PC-3 (cell line): ENCODE measurements at regions not wholly inside any gene's neighbourhood (a gene's known extent, or its start where the extent isn't known, plus 50 kb on each side); places are given as distances from the start of the nearest gene placed in this dataset.

Experiments
- EZH2phosphoT487 ChIP-seq: fragments of 300-600 bp; sonication (generic); IDR thresholded peaks from 2 replicates; pipeline ENCODE4 v1.6.1; 2018; ENCODE audit warnings: mild to moderate bottlenecking, antibody characterized with exemption, low read length, borderline replicate concordance
- TF ChIP-seq, protein P1 (sequence below): fragments of 300-600 bp; sonication (generic); conservative IDR thresholded peaks from 2 replicates; pipeline ENCODE4 v1.5.1; 2017; ENCODE audit warnings: antibody characterized with exemption, low read depth, mild to moderate bottlenecking, low read length

DNA sequence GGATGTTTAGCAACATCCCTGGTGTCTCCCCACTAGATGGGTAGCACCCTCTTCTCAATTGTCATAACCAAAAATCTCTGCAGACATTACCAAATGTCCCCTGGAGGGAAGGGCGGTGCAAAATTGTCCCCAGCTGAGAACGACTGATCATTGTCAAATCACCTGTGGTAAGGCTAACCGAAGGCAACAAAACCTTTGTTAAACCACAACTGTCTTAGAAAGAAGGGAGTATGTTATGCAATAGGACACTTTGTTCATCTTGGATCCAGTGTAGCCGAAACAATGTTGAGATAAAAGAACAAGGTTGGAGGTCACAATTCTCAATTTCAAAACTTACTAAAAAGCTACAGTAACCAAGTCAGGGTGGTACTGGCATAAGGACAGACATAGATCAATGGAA, 50.3 kb upstream of the ST3GAL5 start:
- TF ChIP-seq, protein P1, sequence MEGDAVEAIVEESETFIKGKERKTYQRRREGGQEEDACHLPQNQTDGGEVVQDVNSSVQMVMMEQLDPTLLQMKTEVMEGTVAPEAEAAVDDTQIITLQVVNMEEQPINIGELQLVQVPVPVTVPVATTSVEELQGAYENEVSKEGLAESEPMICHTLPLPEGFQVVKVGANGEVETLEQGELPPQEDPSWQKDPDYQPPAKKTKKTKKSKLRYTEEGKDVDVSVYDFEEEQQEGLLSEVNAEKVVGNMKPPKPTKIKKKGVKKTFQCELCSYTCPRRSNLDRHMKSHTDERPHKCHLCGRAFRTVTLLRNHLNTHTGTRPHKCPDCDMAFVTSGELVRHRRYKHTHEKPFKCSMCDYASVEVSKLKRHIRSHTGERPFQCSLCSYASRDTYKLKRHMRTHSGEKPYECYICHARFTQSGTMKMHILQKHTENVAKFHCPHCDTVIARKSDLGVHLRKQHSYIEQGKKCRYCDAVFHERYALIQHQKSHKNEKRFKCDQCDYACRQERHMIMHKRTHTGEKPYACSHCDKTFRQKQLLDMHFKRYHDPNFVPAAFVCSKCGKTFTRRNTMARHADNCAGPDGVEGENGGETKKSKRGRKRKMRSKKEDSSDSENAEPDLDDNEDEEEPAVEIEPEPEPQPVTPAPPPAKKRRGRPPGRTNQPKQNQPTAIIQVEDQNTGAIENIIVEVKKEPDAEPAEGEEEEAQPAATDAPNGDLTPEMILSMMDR: no peak
- no peak for TF ChIP-seq EZH2phosphoT487
